SK-N-SH (cell line): ENCODE measurements at regions not wholly inside any gene's neighbourhood (a gene's known extent, or its start where the extent isn't known, plus 50 kb on each side); places are given as distances from the start of the nearest gene placed in this dataset.

Source experiments
- CTCF ChIA-PET: fragments of 300-600, 350-600 bp; formaldehyde crosslinking; extraction: SDS; loops from one replicate; lab custom pipeline; 2021; lab: Yijun Ruan, JAX
- POLR2A ChIA-PET: fragments of 350-600 bp; sonication (Branson Sonifier 250); formaldehyde crosslinking; extraction: SDS; loops from one replicate; lab custom pipeline; 2020; ENCODE audit warnings: antibody characterized with exemption, inconsistent platforms; lab: Yijun Ruan, JAX
- DNase-seq: peaks from one replicate; pipeline ENCODE4 v3.0.0; 2012
- H2AFZ ChIP-seq: fragments of 200-600 bp; sonication (generic); 2 replicates; pipeline ENCODE4 v1.8.1; 2016; ENCODE audit warnings: antibody characterized with exemption, mild to moderate bottlenecking, low read depth
- H3F3A ChIP-seq: fragments of 200-600 bp; sonication (generic); replicated peaks from 2 replicates; pipeline ENCODE3; 2016; ENCODE audit warnings: antibody characterized with exemption, mild to moderate bottlenecking; ENCODE audit not compliant: insufficient read depth
- H3K27ac ChIP-seq, 2 experiments: fragments of 200-500 bp in 1 of 2; fragments of 200-600 bp in 1 of 2; sonication (Bioruptor generic) in 1 of 2; sonication (generic), shearing (Covaris generic) in 1 of 2; 2 replicates each; pipeline versions ENCODE4 v1.5.1 to v1.6.1; 2014 to 2016; ENCODE audit warnings: low read depth in 2 of 2, inconsistent platforms in 1 of 2, low read length in 1 of 2, mild to moderate bottlenecking in 1 of 2, mixed read lengths in 1 of 2
- H3K27me3 ChIP-seq: fragments of 200-600 bp; sonication (generic), shearing (Covaris generic); 2 replicates; pipeline ENCODE4 v1.6.1; 2016; ENCODE audit warnings: mixed run types; ENCODE audit not compliant: insufficient read depth
- H3K36me3 ChIP-seq, 2 experiments: fragments of 200-500 bp in 1 of 2; fragments of 200-600 bp in 1 of 2; sonication (Bioruptor generic) in 1 of 2; sonication (generic) in 1 of 2; replicated peaks in 1 of 2; 2 replicates each; pipeline versions ENCODE3 to v1.5.1; 2014 to 2016; ENCODE audit warnings: low read length in 1 of 2, mild to moderate bottlenecking in 1 of 2; ENCODE audit not compliant: insufficient read depth in 2 of 2, control insufficient read depth in 1 of 2
- H3K4me1 ChIP-seq, 2 experiments: fragments of 200-500 bp in 1 of 2; fragments of 200-600 bp in 1 of 2; sonication (Bioruptor generic) in 1 of 2; sonication (generic), shearing (Covaris generic) in 1 of 2; 2 replicates each; pipeline versions ENCODE4 v1.5.1 to v1.6.1; 2014 to 2016; ENCODE audit warnings: low read depth in 1 of 2, low read length in 1 of 2, mixed run types in 1 of 2; ENCODE audit not compliant: insufficient read depth in 2 of 2, control insufficient read depth in 1 of 2
- H3K4me2 ChIP-seq: fragments of 200-600 bp; sonication (generic), shearing (Covaris generic); 2 replicates; pipeline ENCODE4 v1.6.1; 2017; ENCODE audit warnings: mixed run types
- H3K4me3 ChIP-seq, 2 experiments: fragments of 200-500 bp in 1 of 2; fragments of 200-600 bp in 1 of 2; sonication (Bioruptor generic) in 1 of 2; sonication (generic), shearing (Covaris generic) in 1 of 2; 2 replicates each; pipeline versions ENCODE4 v1.5.1 to v1.8.1; 2014 to 2016; ENCODE audit warnings: low read depth in 2 of 2, inconsistent platforms in 1 of 2, low read length in 1 of 2, mild to moderate bottlenecking in 1 of 2, mixed read lengths in 1 of 2, moderate library complexity in 1 of 2
- H3K79me2 ChIP-seq: fragments of 200-600 bp; sonication (generic); 2 replicates; pipeline ENCODE4 v1.8.1; 2017; ENCODE audit warnings: mild to moderate bottlenecking; ENCODE audit not compliant: insufficient read depth
- H3K9ac ChIP-seq: fragments of 200-600 bp; sonication (generic); 2 replicates; pipeline ENCODE4 v1.6.1; 2017; ENCODE audit warnings: mixed run types
- H3K9me2 ChIP-seq: fragments of 200-600 bp; sonication (generic); 2 replicates; pipeline ENCODE4 v1.6.1; 2017; ENCODE audit warnings: mixed run types
- H3K9me3 ChIP-seq: fragments of 200-600 bp; sonication (generic); 2 replicates; pipeline ENCODE4 v1.6.1; 2017; ENCODE audit warnings: mixed run types, mild to moderate bottlenecking, moderate library complexity
- H4K20me1 ChIP-seq: fragments of 200-600 bp; sonication (generic); 2 replicates; pipeline ENCODE4 v1.6.1; 2017; ENCODE audit warnings: mild to moderate bottlenecking, mixed run types; ENCODE audit not compliant: insufficient read depth
- CHD2 ChIP-seq: fragments of 150-350 bp; IDR thresholded peaks from 2 replicates; pipeline ENCODE4 v1.6.1; 2018; ENCODE audit warnings: low read length; ENCODE audit not compliant: partially characterized antibody
- EZH2phosphoT487 ChIP-seq: fragments of 200-600 bp; sonication (generic); IDR thresholded peaks from 2 replicates; pipeline ENCODE4 v1.6.1; 2017; ENCODE audit warnings: low read depth, mixed run types, mild to moderate bottlenecking, antibody characterized with exemption, moderate library complexity, borderline replicate concordance
- FOSL2 ChIP-seq: IDR thresholded peaks from 2 replicates; pipeline ENCODE4 v1.4.0; 2012; ENCODE audit warnings: low read depth, mild to moderate bottlenecking, moderate library complexity, borderline replicate concordance
- FOXJ3 ChIP-seq: sonication (generic); formaldehyde crosslinking; IDR thresholded peaks from 2 replicates; pipeline ENCODE4 v1.5.1; 2020; ENCODE audit warnings: mild to moderate bottlenecking, missing genetic modification reagents
- GATA2 ChIP-seq: sonication (generic); formaldehyde crosslinking; IDR thresholded peaks from 2 replicates; pipeline ENCODE4 v1.5.0; 2020; ENCODE audit warnings: mild to moderate bottlenecking, missing genetic modification reagents
- MEF2A ChIP-seq: IDR thresholded peaks from 2 replicates; pipeline ENCODE4 v1.4.0; 2012; ENCODE audit warnings: low read depth, borderline replicate concordance
- MXI1 ChIP-seq: IDR thresholded peaks from 2 replicates; pipeline ENCODE4 v1.6.1; 2012; ENCODE audit warnings: mild to moderate bottlenecking, low read depth, low read length, improper control_type of control experiment
- NFIC ChIP-seq: IDR thresholded peaks from 2 replicates; pipeline ENCODE4 v1.4.0; 2012; ENCODE audit warnings: borderline replicate concordance
- NRF1 ChIP-seq: IDR thresholded peaks from 2 replicates; pipeline ENCODE4 v1.6.1; 2012; ENCODE audit warnings: low read depth, mild to moderate bottlenecking, low read length
- POLR2AphosphoS5 ChIP-seq: IDR thresholded peaks from 2 replicates; pipeline ENCODE4 v1.6.1; 2012; ENCODE audit warnings: low read depth, low read length
- RCOR1 ChIP-seq: fragments of 150-350 bp; IDR thresholded peaks from 2 replicates; pipeline ENCODE4 v1.6.1; 2017; ENCODE audit warnings: antibody characterized with exemption, low read length
- RFX5 ChIP-seq: IDR thresholded peaks from 2 replicates; pipeline ENCODE4 v1.6.1; 2012; ENCODE audit warnings: mild to moderate bottlenecking, improper control_type of control experiment, low read length
- RXRA ChIP-seq: IDR thresholded peaks from 2 replicates; pipeline ENCODE4 v1.4.0; 2012; ENCODE audit warnings: low read depth, mild to moderate bottlenecking, borderline replicate concordance
- TEAD4 ChIP-seq: IDR thresholded peaks from 2 replicates; pipeline ENCODE4 v1.4.0; 2012; ENCODE audit warnings: mild to moderate bottlenecking, borderline replicate concordance; ENCODE audit not compliant: insufficient read depth
- YY1 ChIP-seq: IDR thresholded peaks from 2 replicates; pipeline ENCODE4 v1.4.0; 2012; ENCODE audit warnings: low read depth, mild to moderate bottlenecking
- WGBS: methylation state at CpG from one replicate; pipeline ENCODE4 v1.1.6; 2017; ENCODE audit warnings: low lambda C conversion rate; 5-methylcytosine and 5-hydroxymethylcytosine counted together
- TF ChIP-seq, protein P1 (sequence below): IDR thresholded peaks from 2 replicates; pipeline ENCODE4; 2012
- TF ChIP-seq, protein P2 (sequence below): IDR thresholded peaks from 2 replicates; pipeline ENCODE4 v1.4.0; 2012; ENCODE audit warnings: low read depth, borderline replicate concordance
- TF ChIP-seq, protein P3 (sequence below): IDR thresholded peaks from 2 replicates; pipeline ENCODE4 v1.6.1; 2012; ENCODE audit warnings: mild to moderate bottlenecking, low read depth, low read length, moderate library complexity
- TF ChIP-seq, protein P4 (sequence below): fragments of 150-350 bp; IDR thresholded peaks from 2 replicates; pipeline ENCODE4 v1.6.1; 2016; ENCODE audit warnings: mild to moderate bottlenecking, low read depth, low read length
- TF ChIP-seq, protein P5 (sequence below): IDR thresholded peaks from 2 replicates; pipeline ENCODE4 v1.4.0; 2012; ENCODE audit warnings: low read depth, borderline replicate concordance

DNA sequence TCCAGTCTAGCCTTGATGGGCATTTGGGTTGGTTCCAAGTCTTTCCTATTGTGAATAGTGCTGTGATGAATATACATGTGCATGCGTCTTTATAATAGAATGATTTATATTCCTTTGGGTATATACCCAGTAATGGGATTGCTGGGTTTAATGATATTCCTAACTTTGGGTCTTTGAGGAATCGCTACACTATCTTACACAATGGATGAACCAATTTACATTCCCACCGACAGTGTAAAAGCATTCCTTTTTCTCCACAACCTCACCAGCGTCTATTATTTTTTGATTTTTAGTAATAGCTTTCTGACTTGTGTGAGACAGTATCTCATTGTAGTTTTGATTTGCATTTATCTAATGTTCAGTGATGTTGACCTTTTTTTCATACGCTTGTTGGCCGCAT, 1040.1 kb downstream of the MAT2B start:
- no peak overlapping the region for H2AFZ ChIP-seq
- no peak for DNase-seq
- TF ChIP-seq RFX5 (no peak), FOXJ3 (CRISPR knock-in tag) (no peak), POLR2AphosphoS5 (no peak), FOSL2 (no peak), NRF1 (no peak), MEF2A (no peak), NFIC (no peak), TEAD4 (no peak), RXRA (no peak), CHD2 (no peak), YY1 (no peak), RCOR1 (no peak), EZH2phosphoT487 (no peak), GATA2 (CRISPR knock-in tag) (no peak), MXI1 (no peak)
- TF ChIP-seq, protein P1, sequence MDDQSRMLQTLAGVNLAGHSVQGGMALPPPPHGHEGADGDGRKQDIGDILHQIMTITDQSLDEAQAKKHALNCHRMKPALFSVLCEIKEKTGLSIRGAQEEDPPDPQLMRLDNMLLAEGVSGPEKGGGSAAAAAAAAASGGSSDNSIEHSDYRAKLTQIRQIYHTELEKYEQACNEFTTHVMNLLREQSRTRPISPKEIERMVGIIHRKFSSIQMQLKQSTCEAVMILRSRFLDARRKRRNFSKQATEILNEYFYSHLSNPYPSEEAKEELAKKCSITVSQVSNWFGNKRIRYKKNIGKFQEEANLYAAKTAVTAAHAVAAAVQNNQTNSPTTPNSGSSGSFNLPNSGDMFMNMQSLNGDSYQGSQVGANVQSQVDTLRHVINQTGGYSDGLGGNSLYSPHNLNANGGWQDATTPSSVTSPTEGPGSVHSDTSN: no peak
- TF ChIP-seq, protein P2, sequence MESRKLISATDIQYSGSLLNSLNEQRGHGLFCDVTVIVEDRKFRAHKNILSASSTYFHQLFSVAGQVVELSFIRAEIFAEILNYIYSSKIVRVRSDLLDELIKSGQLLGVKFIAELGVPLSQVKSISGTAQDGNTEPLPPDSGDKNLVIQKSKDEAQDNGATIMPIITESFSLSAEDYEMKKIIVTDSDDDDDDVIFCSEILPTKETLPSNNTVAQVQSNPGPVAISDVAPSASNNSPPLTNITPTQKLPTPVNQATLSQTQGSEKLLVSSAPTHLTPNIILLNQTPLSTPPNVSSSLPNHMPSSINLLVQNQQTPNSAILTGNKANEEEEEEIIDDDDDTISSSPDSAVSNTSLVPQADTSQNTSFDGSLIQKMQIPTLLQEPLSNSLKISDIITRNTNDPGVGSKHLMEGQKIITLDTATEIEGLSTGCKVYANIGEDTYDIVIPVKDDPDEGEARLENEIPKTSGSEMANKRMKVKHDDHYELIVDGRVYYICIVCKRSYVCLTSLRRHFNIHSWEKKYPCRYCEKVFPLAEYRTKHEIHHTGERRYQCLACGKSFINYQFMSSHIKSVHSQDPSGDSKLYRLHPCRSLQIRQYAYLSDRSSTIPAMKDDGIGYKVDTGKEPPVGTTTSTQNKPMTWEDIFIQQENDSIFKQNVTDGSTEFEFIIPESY: no peak
- TF ChIP-seq, protein P3, sequence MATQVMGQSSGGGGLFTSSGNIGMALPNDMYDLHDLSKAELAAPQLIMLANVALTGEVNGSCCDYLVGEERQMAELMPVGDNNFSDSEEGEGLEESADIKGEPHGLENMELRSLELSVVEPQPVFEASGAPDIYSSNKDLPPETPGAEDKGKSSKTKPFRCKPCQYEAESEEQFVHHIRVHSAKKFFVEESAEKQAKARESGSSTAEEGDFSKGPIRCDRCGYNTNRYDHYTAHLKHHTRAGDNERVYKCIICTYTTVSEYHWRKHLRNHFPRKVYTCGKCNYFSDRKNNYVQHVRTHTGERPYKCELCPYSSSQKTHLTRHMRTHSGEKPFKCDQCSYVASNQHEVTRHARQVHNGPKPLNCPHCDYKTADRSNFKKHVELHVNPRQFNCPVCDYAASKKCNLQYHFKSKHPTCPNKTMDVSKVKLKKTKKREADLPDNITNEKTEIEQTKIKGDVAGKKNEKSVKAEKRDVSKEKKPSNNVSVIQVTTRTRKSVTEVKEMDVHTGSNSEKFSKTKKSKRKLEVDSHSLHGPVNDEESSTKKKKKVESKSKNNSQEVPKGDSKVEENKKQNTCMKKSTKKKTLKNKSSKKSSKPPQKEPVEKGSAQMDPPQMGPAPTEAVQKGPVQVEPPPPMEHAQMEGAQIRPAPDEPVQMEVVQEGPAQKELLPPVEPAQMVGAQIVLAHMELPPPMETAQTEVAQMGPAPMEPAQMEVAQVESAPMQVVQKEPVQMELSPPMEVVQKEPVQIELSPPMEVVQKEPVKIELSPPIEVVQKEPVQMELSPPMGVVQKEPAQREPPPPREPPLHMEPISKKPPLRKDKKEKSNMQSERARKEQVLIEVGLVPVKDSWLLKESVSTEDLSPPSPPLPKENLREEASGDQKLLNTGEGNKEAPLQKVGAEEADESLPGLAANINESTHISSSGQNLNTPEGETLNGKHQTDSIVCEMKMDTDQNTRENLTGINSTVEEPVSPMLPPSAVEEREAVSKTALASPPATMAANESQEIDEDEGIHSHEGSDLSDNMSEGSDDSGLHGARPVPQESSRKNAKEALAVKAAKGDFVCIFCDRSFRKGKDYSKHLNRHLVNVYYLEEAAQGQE: no peak
- TF ChIP-seq, protein P4, sequence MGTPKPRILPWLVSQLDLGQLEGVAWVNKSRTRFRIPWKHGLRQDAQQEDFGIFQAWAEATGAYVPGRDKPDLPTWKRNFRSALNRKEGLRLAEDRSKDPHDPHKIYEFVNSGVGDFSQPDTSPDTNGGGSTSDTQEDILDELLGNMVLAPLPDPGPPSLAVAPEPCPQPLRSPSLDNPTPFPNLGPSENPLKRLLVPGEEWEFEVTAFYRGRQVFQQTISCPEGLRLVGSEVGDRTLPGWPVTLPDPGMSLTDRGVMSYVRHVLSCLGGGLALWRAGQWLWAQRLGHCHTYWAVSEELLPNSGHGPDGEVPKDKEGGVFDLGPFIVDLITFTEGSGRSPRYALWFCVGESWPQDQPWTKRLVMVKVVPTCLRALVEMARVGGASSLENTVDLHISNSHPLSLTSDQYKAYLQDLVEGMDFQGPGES: no peak
- TF ChIP-seq, protein P5, sequence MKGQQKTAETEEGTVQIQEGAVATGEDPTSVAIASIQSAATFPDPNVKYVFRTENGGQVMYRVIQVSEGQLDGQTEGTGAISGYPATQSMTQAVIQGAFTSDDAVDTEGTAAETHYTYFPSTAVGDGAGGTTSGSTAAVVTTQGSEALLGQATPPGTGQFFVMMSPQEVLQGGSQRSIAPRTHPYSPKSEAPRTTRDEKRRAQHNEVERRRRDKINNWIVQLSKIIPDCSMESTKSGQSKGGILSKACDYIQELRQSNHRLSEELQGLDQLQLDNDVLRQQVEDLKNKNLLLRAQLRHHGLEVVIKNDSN: no peak
- no peaks in the 10 kb centered on the region for H3K4me1 ChIP-seq
- 65% methylated on average over 6 of the region's 6 CpGs for WGBS
- CTCF ChIA-PET: no interaction called here
- H3K9ac ChIP-seq: no peak overlapping the region
- H3K27ac ChIP-seq: no peak overlapping the region
- no peaks in the 10 kb centered on the region for H3K27me3 ChIP-seq
- POLR2A ChIA-PET: no interaction called here
- no peaks in the 10 kb centered on the region for H3K9me3 ChIP-seq
- no peaks in the 10 kb centered on the region for H3K9me2 ChIP-seq
- H3K36me3 ChIP-seq: no peaks in the 10 kb centered on the region
- H3K4me3 ChIP-seq: no peak overlapping the region
- no peaks in the 10 kb centered on the region for H3F3A ChIP-seq
- H3K79me2 ChIP-seq: no peaks in the 10 kb centered on the region
- H4K20me1 ChIP-seq: no peaks in the 10 kb centered on the region
- H3K4me2 ChIP-seq: no peak overlapping the region
